ENCODE measurements at regions not wholly inside any gene's neighbourhood (a gene's known extent, or its start where the extent isn't known, plus 50 kb on each side); places are given as distances from the start of the nearest gene placed in this dataset.

DNA sequence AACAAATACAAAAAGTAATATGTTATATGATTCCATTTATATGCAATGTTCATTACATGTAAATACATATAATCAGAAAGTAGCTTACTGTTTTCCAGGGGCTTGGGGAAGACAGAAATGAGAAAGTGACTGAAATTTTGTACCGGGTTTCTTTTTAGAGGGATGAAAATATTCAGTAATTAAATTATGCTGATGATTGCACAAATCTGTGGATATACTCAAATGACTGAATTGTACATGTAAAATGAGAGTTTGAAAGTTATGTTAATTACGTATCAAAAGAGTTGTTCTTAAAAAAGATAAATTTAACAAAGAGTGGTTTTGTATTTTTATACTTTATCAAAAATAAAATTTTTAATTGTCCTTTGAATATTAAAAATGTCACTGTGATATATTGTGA is 856.3 kb downstream of the DSC3 start:
- TF ChIP-seq, protein P1, sequence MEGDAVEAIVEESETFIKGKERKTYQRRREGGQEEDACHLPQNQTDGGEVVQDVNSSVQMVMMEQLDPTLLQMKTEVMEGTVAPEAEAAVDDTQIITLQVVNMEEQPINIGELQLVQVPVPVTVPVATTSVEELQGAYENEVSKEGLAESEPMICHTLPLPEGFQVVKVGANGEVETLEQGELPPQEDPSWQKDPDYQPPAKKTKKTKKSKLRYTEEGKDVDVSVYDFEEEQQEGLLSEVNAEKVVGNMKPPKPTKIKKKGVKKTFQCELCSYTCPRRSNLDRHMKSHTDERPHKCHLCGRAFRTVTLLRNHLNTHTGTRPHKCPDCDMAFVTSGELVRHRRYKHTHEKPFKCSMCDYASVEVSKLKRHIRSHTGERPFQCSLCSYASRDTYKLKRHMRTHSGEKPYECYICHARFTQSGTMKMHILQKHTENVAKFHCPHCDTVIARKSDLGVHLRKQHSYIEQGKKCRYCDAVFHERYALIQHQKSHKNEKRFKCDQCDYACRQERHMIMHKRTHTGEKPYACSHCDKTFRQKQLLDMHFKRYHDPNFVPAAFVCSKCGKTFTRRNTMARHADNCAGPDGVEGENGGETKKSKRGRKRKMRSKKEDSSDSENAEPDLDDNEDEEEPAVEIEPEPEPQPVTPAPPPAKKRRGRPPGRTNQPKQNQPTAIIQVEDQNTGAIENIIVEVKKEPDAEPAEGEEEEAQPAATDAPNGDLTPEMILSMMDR (IDR thresholded peaks at IDR 0.05; ENCODE audit: insufficient read depth in 1 of 2, low read depth in 1 of 2, low read length in 1 of 2, severe bottlenecking in 1 of 2, unreplicated experiment in 1 of 2): no peak
- CTCF ChIA-PET: no interaction called here
- H3K27ac Mint-ChIP-seq (ENCODE audit: unreplicated experiment): no peak overlapping the region
- Histone ChIP-seq H3K36me3 (ENCODE audit: control insufficient read depth, insufficient read depth, low read length) (no peaks in the 10 kb centered on the region), H3K9me3 (no peaks in the 10 kb centered on the region), H3K4me1 (no peaks in the 10 kb centered on the region), H3K27me3 (replicated peaks; ENCODE audit: control insufficient read depth, insufficient read depth, low read length) (no peaks in the 10 kb centered on the region), H3K4me3 (ENCODE audit: low read depth, low read length) (no peak overlapping the region)
- BruUV-seq (replicated peaks): no TSS peak
- POLR2A ChIA-PET: no interaction called here
- no peak for DNase-seq
- no peaks in the 10 kb centered on the region for H3K9me3 Mint-ChIP-seq (ENCODE audit: unreplicated experiment)
- no peak overlapping the region for H3K4me3 Mint-ChIP-seq (ENCODE audit: unreplicated experiment)
- no peaks in the 10 kb centered on the region for H3K36me3 Mint-ChIP-seq (ENCODE audit: insufficient read depth, unreplicated experiment)
- intact Hi-C loops (cut with micrococcal nuclease; ENCODE audit: unreplicated experiment): no loop called here
- no peaks in the 10 kb centered on the region for H3K27me3 Mint-ChIP-seq (ENCODE audit: insufficient read depth, unreplicated experiment)
- no peaks in the 10 kb centered on the region for H3K4me1 Mint-ChIP-seq (ENCODE audit: low read depth, unreplicated experiment)

DNA sequence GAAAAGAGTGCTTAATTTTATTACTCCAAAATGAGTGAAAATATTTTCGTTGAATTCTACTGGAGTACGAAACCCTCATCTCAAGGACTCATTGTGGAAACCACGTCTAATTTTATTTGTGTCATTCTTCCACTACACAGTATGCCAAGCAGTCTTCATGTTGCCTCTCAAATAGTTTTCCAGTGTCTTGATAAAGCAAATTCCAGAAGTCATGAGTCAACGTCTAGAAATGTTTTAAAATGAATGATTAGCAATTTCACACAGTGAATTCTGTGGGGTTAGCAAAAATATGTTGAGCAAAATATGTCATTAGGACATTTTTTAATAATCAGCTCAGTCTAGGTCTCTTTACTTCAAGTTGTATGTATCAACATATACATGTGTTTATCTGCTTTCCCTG is 865.5 kb downstream of the DSC3 start:
- DNase-seq: no peak
- no peaks in the 10 kb centered on the region for H3K36me3 ChIP-seq (ENCODE audit: control insufficient read depth, insufficient read depth, low read length)
- no peaks in the 10 kb centered on the region for H3K9me3 ChIP-seq
- Mint-ChIP-seq H3K9me3 (ENCODE audit: unreplicated experiment) (no peaks in the 10 kb centered on the region), H3K27ac (ENCODE audit: unreplicated experiment) (no peak overlapping the region), H3K27me3 (ENCODE audit: insufficient read depth, unreplicated experiment) (no peaks in the 10 kb centered on the region), H3K36me3 (ENCODE audit: insufficient read depth, unreplicated experiment) (no peaks in the 10 kb centered on the region), H3K4me3 (ENCODE audit: unreplicated experiment) (no peak overlapping the region), H3K4me1 (ENCODE audit: low read depth, unreplicated experiment) (no peaks in the 10 kb centered on the region)
- no TSS peak for BruUV-seq (replicated peaks)
- no peaks in the 10 kb centered on the region for H3K4me1 ChIP-seq
- no peaks in the 10 kb centered on the region for H3K27me3 ChIP-seq (replicated peaks; ENCODE audit: control insufficient read depth, insufficient read depth, low read length)
- ChIA-PET POLR2A (no interaction called here), CTCF (no interaction called here)
- no peak overlapping the region for H3K4me3 ChIP-seq (ENCODE audit: low read depth, low read length)
- intact Hi-C loops (cut with micrococcal nuclease; ENCODE audit: unreplicated experiment): no loop called here
- TF ChIP-seq, protein P1 (IDR thresholded peaks at IDR 0.05; ENCODE audit: insufficient read depth in 1 of 2, low read depth in 1 of 2, low read length in 1 of 2, severe bottlenecking in 1 of 2, unreplicated experiment in 1 of 2): no peak

DNA sequence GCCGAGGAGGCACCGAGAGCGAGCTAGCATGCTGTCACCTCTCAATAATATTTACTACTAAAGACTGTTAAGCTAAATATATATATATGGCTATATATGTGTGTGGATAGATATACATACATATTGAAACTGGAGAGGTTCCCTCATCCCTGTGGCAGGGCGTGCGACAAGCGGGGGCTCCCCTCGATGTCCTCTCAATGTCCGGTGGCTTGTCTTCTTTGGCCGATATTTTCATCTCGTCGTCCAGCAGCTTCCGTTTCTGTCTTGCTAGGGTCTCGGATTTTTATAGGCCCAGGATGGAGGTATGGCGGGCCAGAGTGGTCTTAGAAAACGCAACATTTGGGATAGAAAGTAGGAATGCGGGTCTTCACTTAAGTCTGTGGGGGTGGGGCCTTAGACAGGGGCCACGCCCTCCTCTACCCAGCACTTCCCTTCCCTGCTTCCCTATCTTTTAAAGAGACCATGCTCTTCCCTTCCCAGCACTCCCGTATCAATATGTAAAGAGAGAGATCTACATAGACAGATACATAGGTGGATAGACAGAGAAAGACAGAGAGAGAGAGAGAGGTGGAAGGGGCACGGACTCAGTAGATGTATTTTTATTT is 866.8 kb downstream of the DSC3 start:
- no peaks in the 10 kb centered on the region for H3K9me3 Mint-ChIP-seq (ENCODE audit: unreplicated experiment)
- POLR2A ChIA-PET: no interaction called here
- H3K4me1 Mint-ChIP-seq (ENCODE audit: low read depth, unreplicated experiment): no peaks in the 10 kb centered on the region
- no peak overlapping the region for H3K4me3 Mint-ChIP-seq (ENCODE audit: unreplicated experiment)
- H3K4me3 ChIP-seq (ENCODE audit: low read depth, low read length): no peak overlapping the region
- no peaks in the 10 kb centered on the region for H3K4me1 ChIP-seq
- no peaks in the 10 kb centered on the region for H3K9me3 ChIP-seq
- no peaks in the 10 kb centered on the region for H3K36me3 ChIP-seq (ENCODE audit: control insufficient read depth, insufficient read depth, low read length)
- CTCF ChIA-PET: no interaction called here
- intact Hi-C loops (cut with micrococcal nuclease; ENCODE audit: unreplicated experiment): no loop called here
- no peaks in the 10 kb centered on the region for H3K27me3 Mint-ChIP-seq (ENCODE audit: insufficient read depth, unreplicated experiment)
- H3K27me3 ChIP-seq (replicated peaks; ENCODE audit: control insufficient read depth, insufficient read depth, low read length): no peaks in the 10 kb centered on the region
- H3K27ac Mint-ChIP-seq (ENCODE audit: unreplicated experiment): no peak overlapping the region
- H3K36me3 Mint-ChIP-seq (ENCODE audit: insufficient read depth, unreplicated experiment): no peaks in the 10 kb centered on the region
- no peak for DNase-seq
- TF ChIP-seq, protein P1 (IDR thresholded peaks at IDR 0.05; ENCODE audit: insufficient read depth in 1 of 2, low read depth in 1 of 2, low read length in 1 of 2, severe bottlenecking in 1 of 2, unreplicated experiment in 1 of 2): no peak
- no TSS peak for BruUV-seq (replicated peaks)
